Left cardiac atrium (tissue), 4 donors: ENCODE measurements at regions not wholly inside any gene's neighbourhood (a gene's known extent, or its start where the extent isn't known, plus 50 kb on each side); places are given as distances from the start of the nearest gene placed in this dataset.
"Not testable (repeated sequence)": the region's sequence is repeated elsewhere in the genome, so short reads cannot be mapped to it uniquely, and the experiment has no call there.

ENCODE experiments used
- ATAC-seq, 2 donors: fragments of 200-7000 bp; cut with Tn5 transposase; one replicate each; pipeline ENCODE4 v1.9.1; 2020; ENCODE audit warnings: mild to moderate bottlenecking in 2 of 2, moderate library complexity in 2 of 2
- DNase-seq: peaks from one replicate; pipeline ENCODE4 v3.0.0-alpha.2; 2020
- intact Hi-C, 2 donors: fragments of 100-400 bp; cut with DNase I; formaldehyde crosslinking; loops; one replicate each; pipeline versions ENCODE4 v1.14.1 to v1.15.1; 2022 to 2023
- donor health status: DM: no; HTN: yes; CAD: no.
- donor health status: DM: no; HTN: yes; CAD: no; lungs with severe emphysema.
- donor health status: DM: yes; HTN: yes; CAD: no.
- donor health status: Dilated cardiomyopathy.

DNA sequence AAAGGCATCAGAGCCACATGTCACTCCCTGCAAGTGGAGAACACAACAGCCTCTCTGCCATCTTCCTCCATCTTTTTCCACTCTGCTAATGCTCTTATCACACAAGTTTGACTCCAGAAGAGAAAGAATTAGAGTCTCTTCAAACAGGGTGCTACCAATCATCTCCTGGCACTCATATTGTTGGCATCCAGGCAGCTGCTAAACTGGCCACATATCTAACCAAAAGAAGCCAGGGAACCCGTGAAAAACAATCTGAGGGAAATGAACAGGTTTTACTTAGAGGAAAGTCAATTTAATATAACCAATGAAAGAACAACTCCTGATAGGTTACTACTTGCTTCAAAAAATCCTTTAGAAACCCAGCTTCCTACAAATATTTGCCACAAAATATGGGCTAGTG, 117.2 kb downstream of the SLC25A46 start:
- intact Hi-C loops, result no loop called here
- DNase-seq (no peak), ATAC-seq (no peak)

GRCh38 chr5:110865400-110866094, 126.7 kb downstream of the SLC25A46 start:
- ATAC-seq (no peak), DNase-seq (no peak)
- intact Hi-C loops, result no loop called here

GRCh38 chr5:110869927-110870326, 131.1 kb downstream of the SLC25A46 start:
- no peak for DNase-seq
- no peak for ATAC-seq
- intact Hi-C loops, result no loop called here

- intact Hi-C loops, result no loop called here
- DNase-seq, result no peak
- no peak for ATAC-seq
Measured at GRCh38 chr5:110872200-110872599, 133.4 kb downstream of the SLC25A46 start.

DNA sequence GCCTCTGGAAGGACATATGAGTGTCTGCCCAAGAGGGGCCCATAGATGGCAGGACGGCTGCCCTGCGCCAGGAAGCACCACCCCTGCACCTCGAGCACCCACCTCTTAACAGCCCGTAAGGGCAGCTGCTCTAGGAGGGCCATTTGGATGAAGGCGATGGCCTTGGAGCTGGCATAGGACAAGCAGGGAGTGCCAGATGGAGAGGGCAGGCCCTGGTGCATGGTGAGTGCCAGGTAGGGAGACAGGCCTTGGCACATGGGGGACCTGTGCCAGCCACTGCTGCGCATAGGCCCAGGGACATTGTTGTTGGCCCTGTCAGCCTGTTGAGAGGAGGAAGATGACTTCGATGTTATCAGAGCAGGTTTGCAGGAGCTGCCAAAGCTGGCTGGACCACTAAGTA, 134.2 kb downstream of the SLC25A46 start:
- no peak for ATAC-seq
- DNase-seq, result no peak
- intact Hi-C loops, result no loop called here

GRCh38 chr5:110873773-110874437, 135.1 kb downstream of the SLC25A46 start:
- ATAC-seq (no peak), DNase-seq (no peak)
- intact Hi-C loops, result no loop called here

GRCh38 chr5:110875115-110875514, 136.3 kb downstream of the SLC25A46 start:
- intact Hi-C loops, DNase-seq, ATAC-seq: not testable (repeated sequence)

DNA sequence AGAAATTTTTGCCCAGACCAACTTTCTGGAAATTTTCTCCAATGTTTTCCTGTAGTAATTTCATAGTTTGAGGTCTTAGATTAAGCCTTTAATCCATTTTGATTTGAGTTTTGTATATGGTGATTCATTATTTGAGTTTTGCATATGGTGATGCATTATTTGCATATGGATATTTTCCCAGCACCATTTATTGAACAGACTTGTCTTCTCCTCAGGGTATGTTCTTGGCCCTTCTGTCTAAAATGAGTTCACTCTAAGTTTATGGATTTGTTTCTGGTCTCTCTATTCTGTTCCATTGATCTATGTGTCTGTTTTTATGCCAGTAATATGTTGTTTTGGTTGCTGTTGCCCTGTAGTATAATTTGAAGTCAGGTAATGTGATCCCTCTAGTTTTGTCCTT, 139.3 kb downstream of the SLC25A46 start:
- ATAC-seq, result no peak
- intact Hi-C loops, result no loop called here
- DNase-seq, result no peak

- ATAC-seq, result no peak
- intact Hi-C loops, result no loop called here
- no peak for DNase-seq
Measured at GRCh38 chr5:110879675-110880074, 140.9 kb downstream of the SLC25A46 start.

DNA sequence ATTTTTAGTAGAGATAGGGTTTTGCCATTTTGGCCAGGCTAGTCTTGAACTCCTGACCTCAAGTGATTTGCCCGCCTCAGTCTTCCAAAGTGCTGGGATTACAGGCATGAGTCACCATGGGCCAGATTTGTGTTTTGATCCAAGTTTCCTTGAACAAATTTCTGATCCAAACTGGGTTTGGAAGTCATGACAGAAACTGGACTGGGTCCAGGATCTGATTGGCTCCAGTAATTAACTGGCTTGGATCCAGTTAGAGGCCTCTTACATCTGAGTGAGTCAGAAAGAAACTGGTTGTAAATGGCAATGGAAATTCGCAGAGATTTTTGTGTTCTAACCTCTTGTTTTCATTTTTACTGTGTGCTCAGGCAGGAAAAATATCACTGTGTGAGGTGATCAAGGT, 141.6 kb downstream of the SLC25A46 start:
- intact Hi-C loops, result no loop called here
- DNase-seq (no peak), ATAC-seq (peak; percentile 45 to 65)

GRCh38 chr5:110884005-110884404, 145.2 kb downstream of the SLC25A46 start:
- no peak for DNase-seq
- intact Hi-C loops, result no loop called here
- no peak for ATAC-seq

DNA sequence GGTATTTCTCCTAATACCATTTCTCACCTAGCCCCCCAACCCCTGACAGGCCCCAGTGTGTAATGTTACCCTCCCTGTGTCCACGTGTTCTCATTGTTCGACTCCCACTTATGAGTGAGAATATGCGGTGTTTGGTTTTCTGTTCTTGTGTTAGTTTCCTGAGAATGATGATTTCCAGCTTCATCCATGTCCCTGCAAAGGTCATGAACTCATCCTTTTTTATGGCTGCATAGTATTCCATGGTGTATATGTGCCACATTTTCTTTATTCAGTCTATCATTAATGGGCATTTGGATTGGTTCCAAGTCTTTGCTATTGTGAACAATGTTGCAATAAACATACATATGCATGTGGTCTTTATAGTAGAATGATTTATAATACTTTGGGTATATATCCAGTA, 148.4 kb downstream of the SLC25A46 start:
- DNase-seq, intact Hi-C loops, ATAC-seq: not testable (repeated sequence)

GRCh38 chr5:110893854-110894483, 155.2 kb downstream of the SLC25A46 start:
- intact Hi-C loops, ATAC-seq, DNase-seq: not testable (repeated sequence)

DNA sequence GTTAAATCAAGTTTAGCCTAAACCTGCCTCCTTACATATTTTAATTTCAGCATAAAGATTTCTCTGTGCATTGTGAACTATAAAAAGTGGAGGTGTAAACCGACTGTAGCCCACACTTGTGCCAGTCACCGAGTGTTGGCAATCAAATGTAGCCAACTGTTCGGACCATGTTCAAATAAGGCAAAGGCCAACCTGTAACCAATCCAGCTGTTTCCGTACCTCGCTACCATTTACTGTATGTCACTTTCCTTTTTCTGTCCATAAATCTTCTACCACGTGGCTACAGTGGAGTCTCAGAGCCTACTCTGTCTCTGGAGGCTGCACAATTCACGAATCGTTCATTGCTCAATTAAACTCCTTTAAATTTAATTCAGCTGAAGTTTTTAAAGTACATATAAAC, 156.0 kb downstream of the SLC25A46 start:
- intact Hi-C loops, result no loop called here
- DNase-seq (no peak), ATAC-seq (no peak)

DNA sequence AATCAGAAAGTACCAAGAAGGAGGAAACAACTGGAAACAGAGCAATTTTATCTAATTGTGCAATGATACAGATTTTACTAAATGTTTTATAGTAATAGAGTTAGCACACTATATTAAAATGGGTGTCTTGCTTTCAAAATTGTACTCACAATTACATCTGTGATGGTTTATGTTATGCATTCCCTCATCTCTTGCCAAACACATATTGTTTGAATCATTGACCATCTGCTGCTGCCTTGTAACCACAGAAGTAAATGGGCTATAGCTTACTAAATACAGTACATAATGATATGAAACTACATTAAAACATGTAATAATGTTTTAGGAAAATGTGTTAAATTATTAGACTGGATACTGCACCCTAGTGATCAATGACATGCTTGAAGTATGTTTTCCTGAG, 158.1 kb downstream of the SLC25A46 start:
- ATAC-seq (no peak), DNase-seq (no peak)
- intact Hi-C loops, result no loop called here

DNA sequence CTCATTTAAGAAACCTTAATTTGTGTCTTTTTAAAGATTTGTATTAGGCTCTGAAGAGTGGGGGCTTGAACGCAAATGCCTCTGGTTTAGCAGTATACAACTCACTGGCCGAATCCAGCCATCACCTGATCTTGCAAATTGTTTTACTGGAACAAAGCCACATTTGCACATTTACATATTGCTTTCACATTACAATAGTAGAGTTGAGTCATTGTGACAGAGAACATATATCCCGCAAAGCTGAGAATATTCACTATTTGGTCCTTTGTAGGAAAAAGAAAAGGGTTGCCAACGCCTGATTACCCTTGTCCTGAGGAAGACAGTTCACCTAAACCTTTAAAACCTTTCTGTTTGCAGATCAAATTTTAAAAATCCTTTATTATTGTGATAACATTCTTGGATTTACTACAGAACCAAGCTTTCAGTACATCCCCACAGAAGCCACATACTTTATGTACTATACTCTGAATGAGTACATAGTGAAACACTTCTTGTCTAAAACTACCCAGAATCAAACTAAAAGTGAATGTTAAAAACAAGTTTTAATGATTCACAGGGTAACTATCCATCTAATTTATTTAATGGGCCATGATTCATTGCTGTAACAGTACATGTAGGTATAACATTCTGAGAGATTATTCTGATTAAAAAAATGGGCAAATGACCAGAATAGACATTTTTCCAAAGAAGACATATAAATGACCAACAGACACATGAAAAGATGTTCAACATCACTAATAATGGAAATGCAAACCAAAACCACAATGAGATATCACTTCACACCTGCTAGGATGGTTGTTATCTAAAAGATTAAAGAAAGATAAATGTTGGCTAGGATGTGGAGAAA, 161.0 kb downstream of the SLC25A46 start:
- intact Hi-C loops, result no loop called here
- no peak for DNase-seq
- ATAC-seq, result no peak

- intact Hi-C loops, result no loop called here
- ATAC-seq (no peak), DNase-seq (no peak)
Measured at GRCh38 chr5:110900829-110901228, 162.0 kb downstream of the SLC25A46 start.

GRCh38 chr5:110903966-110904365, 165.2 kb downstream of the SLC25A46 start:
- intact Hi-C loops, result no loop called here
- DNase-seq (no peak), ATAC-seq (no peak)

DNA sequence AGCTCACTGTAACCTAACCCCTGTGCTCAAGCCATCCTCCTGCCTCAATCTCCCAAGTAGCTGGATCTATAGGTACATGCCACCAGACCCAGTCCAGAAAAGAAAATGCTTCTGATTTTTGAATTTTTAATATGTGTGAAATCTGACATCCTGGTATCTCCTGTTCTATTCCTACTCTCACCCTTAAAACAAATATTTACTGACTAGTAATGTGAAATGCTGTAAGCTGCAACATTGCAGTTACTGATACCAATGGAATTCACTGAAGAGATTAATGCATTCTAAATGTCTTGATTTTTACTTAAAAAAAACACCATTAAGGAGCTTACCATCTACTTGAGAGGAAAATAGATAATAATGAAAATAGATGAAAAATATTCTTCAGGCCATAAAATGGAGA, 162.7 kb upstream of the TSLP start:
- ATAC-seq, result no peak
- no peak for DNase-seq
- intact Hi-C loops, result no loop called here

GRCh38 chr5:110909415-110909814, 162.1 kb upstream of the TSLP start:
- intact Hi-C loops, result no loop called here
- no peak for ATAC-seq
- DNase-seq, result no peak
